ENCODE measurements at regions not wholly inside any gene's neighbourhood (a gene's known extent, or its start where the extent isn't known, plus 50 kb on each side); places are given as distances from the start of the nearest gene placed in this dataset.

DNA sequence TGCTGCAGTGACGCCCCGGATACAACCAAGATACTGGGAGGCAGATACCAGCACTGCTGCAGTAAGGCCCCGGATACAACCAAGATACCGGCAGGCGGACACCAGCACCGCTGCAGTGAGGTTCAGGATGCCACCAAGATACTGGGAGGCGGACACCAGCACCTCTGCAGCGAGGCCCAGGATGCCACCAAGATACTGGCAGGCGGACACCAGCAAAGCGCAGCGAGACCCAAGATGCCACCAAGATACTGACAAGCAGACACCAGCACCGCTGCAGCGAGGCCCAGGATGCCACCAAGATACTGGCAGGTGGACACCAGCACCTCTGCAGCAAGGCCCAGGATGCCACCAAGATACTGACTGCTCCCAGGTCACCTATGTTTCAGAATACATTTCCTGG lies 225.2 kb downstream of the BRD1 start:
- TF ChIP-seq CTCF (conservative IDR thresholded peaks at IDR 0.05; ENCODE audit: low read length): no peak
- no peak for TF ChIP-seq EZH2phosphoT487 (IDR thresholded peaks at IDR 0.05; ENCODE audit: borderline replicate concordance)
